ENCODE measurements at regions not wholly inside any gene's neighbourhood (a gene's known extent, or its start where the extent isn't known, plus 50 kb on each side); places are given as distances from the start of the nearest gene placed in this dataset.

- DNase-seq (ENCODE audit: low read depth, low spot score) = no peak
- no peak overlapping the region for H3K4me3 ChIP-seq (ENCODE audit: insufficient read length, low read depth)
- H3K27me3 ChIP-seq (ENCODE audit: insufficient read depth, insufficient read length) = no peaks in the 10 kb centered on the region
- TF ChIP-seq YY1 (IDR thresholded peaks at IDR 0.05; ENCODE audit: insufficient read depth, insufficient read length) = no peak
- no peak for TF ChIP-seq ZNF274 (IDR thresholded peaks at IDR 0.05; ENCODE audit: low read depth, low read length)
- TF ChIP-seq SUZ12 (IDR thresholded peaks at IDR 0.05; ENCODE audit: extremely low read depth, insufficient read depth, insufficient read length) = no peak
- no peaks in the 10 kb centered on the region for H3K36me3 ChIP-seq (ENCODE audit: insufficient read depth, insufficient read length, low read length)
- H3K9ac ChIP-seq (ENCODE audit: insufficient read length, low read depth) = no peak overlapping the region
- no peaks in the 10 kb centered on the region for H3K4me1 ChIP-seq (ENCODE audit: insufficient read depth, insufficient read length)
- H3K9me3 ChIP-seq (ENCODE audit: insufficient read depth, low read length) = no peaks in the 10 kb centered on the region
These were observed 889.3 kb upstream of the CELF2 start for GRCh38 chr10:10128387-10128786.

- Histone ChIP-seq H3K4me1 (ENCODE audit: insufficient read depth, insufficient read length) (no peaks in the 10 kb centered on the region), H3K27me3 (ENCODE audit: insufficient read depth, insufficient read length) (no peaks in the 10 kb centered on the region), H3K9me3 (ENCODE audit: insufficient read depth, low read length) (no peaks in the 10 kb centered on the region), H3K4me3 (ENCODE audit: insufficient read length, low read depth) (no peak overlapping the region), H3K9ac (ENCODE audit: insufficient read length, low read depth) (no peak overlapping the region), H3K36me3 (ENCODE audit: insufficient read depth, insufficient read length, low read length) (no peaks in the 10 kb centered on the region)
- no peak for TF ChIP-seq YY1 (IDR thresholded peaks at IDR 0.05; ENCODE audit: insufficient read depth, insufficient read length)
- no peak for TF ChIP-seq ZNF274 (IDR thresholded peaks at IDR 0.05; ENCODE audit: low read depth, low read length)
- TF ChIP-seq SUZ12 (IDR thresholded peaks at IDR 0.05; ENCODE audit: extremely low read depth, insufficient read depth, insufficient read length) = no peak
- DNase-seq (ENCODE audit: low read depth, low spot score) = no peak
These were observed 887.0 kb upstream of the CELF2 start for GRCh38 chr10:10130686-10131085.

GRCh38 chr10:10132009-10132408 lies 885.7 kb upstream of the CELF2 start:
- TF ChIP-seq ZNF274 (IDR thresholded peaks at IDR 0.05; ENCODE audit: low read depth, low read length) (no peak), YY1 (IDR thresholded peaks at IDR 0.05; ENCODE audit: insufficient read depth, insufficient read length) (no peak), SUZ12 (IDR thresholded peaks at IDR 0.05; ENCODE audit: extremely low read depth, insufficient read depth, insufficient read length) (no peak)
- DNase-seq (ENCODE audit: low read depth, low spot score) = no peak
- no peaks in the 10 kb centered on the region for H3K36me3 ChIP-seq (ENCODE audit: insufficient read depth, insufficient read length, low read length)
- no peaks in the 10 kb centered on the region for H3K27me3 ChIP-seq (ENCODE audit: insufficient read depth, insufficient read length)
- H3K9ac ChIP-seq (ENCODE audit: insufficient read length, low read depth) = no peak overlapping the region
- H3K4me1 ChIP-seq (ENCODE audit: insufficient read depth, insufficient read length) = no peaks in the 10 kb centered on the region
- no peak overlapping the region for H3K4me3 ChIP-seq (ENCODE audit: insufficient read length, low read depth)
- no peaks in the 10 kb centered on the region for H3K9me3 ChIP-seq (ENCODE audit: insufficient read depth, low read length)

GRCh38 chr10:10133281-10133680 lies 884.4 kb upstream of the CELF2 start:
- H3K4me3 ChIP-seq (ENCODE audit: insufficient read length, low read depth) = no peak overlapping the region
- H3K36me3 ChIP-seq (ENCODE audit: insufficient read depth, insufficient read length, low read length) = no peaks in the 10 kb centered on the region
- no peaks in the 10 kb centered on the region for H3K27me3 ChIP-seq (ENCODE audit: insufficient read depth, insufficient read length)
- no peak for TF ChIP-seq YY1 (IDR thresholded peaks at IDR 0.05; ENCODE audit: insufficient read depth, insufficient read length)
- no peak for TF ChIP-seq ZNF274 (IDR thresholded peaks at IDR 0.05; ENCODE audit: low read depth, low read length)
- no peak for TF ChIP-seq SUZ12 (IDR thresholded peaks at IDR 0.05; ENCODE audit: extremely low read depth, insufficient read depth, insufficient read length)
- H3K4me1 ChIP-seq (ENCODE audit: insufficient read depth, insufficient read length) = no peaks in the 10 kb centered on the region
- no peak for DNase-seq (ENCODE audit: low read depth, low spot score)
- H3K9me3 ChIP-seq (ENCODE audit: insufficient read depth, low read length) = no peaks in the 10 kb centered on the region
- no peak overlapping the region for H3K9ac ChIP-seq (ENCODE audit: insufficient read length, low read depth)

- Histone ChIP-seq H3K9ac (ENCODE audit: insufficient read length, low read depth) (no peak overlapping the region), H3K36me3 (ENCODE audit: insufficient read depth, insufficient read length, low read length) (no peaks in the 10 kb centered on the region), H3K27me3 (ENCODE audit: insufficient read depth, insufficient read length) (no peaks in the 10 kb centered on the region), H3K9me3 (ENCODE audit: insufficient read depth, low read length) (no peaks in the 10 kb centered on the region), H3K4me3 (ENCODE audit: insufficient read length, low read depth) (no peak overlapping the region), H3K4me1 (ENCODE audit: insufficient read depth, insufficient read length) (no peaks in the 10 kb centered on the region)
- TF ChIP-seq ZNF274 (IDR thresholded peaks at IDR 0.05; ENCODE audit: low read depth, low read length) (no peak), SUZ12 (IDR thresholded peaks at IDR 0.05; ENCODE audit: extremely low read depth, insufficient read depth, insufficient read length) (no peak), YY1 (IDR thresholded peaks at IDR 0.05; ENCODE audit: insufficient read depth, insufficient read length) (no peak)
- no peak for DNase-seq (ENCODE audit: low read depth, low spot score)
These were observed 879.0 kb upstream of the CELF2 start for GRCh38 chr10:10138685-10139084.

GRCh38 chr10:10141782-10142382 lies 875.8 kb upstream of the CELF2 start:
- H3K9ac ChIP-seq (ENCODE audit: insufficient read length, low read depth) = no peak overlapping the region
- TF ChIP-seq YY1 (IDR thresholded peaks at IDR 0.05; ENCODE audit: insufficient read depth, insufficient read length) = no peak
- H3K4me1 ChIP-seq (ENCODE audit: insufficient read depth, insufficient read length) = no peaks in the 10 kb centered on the region
- H3K4me3 ChIP-seq (ENCODE audit: insufficient read length, low read depth) = no peak overlapping the region
- DNase-seq (ENCODE audit: low read depth, low spot score) = no peak
- H3K36me3 ChIP-seq (ENCODE audit: insufficient read depth, insufficient read length, low read length) = no peaks in the 10 kb centered on the region
- H3K9me3 ChIP-seq (ENCODE audit: insufficient read depth, low read length) = no peaks in the 10 kb centered on the region
- H3K27me3 ChIP-seq (ENCODE audit: insufficient read depth, insufficient read length) = no peaks in the 10 kb centered on the region

- Histone ChIP-seq H3K27me3 (ENCODE audit: insufficient read depth, insufficient read length) (no peaks in the 10 kb centered on the region), H3K9me3 (ENCODE audit: insufficient read depth, low read length) (no peaks in the 10 kb centered on the region), H3K9ac (ENCODE audit: insufficient read length, low read depth) (no peak overlapping the region), H3K4me1 (ENCODE audit: insufficient read depth, insufficient read length) (no peaks in the 10 kb centered on the region), H3K4me3 (ENCODE audit: insufficient read length, low read depth) (no peak overlapping the region), H3K36me3 (ENCODE audit: insufficient read depth, insufficient read length, low read length) (no peaks in the 10 kb centered on the region)
- no peak for DNase-seq (ENCODE audit: low read depth, low spot score)
- no peak for TF ChIP-seq YY1 (IDR thresholded peaks at IDR 0.05; ENCODE audit: insufficient read depth, insufficient read length)
- no peak for TF ChIP-seq SUZ12 (IDR thresholded peaks at IDR 0.05; ENCODE audit: extremely low read depth, insufficient read depth, insufficient read length)
- TF ChIP-seq ZNF274 (IDR thresholded peaks at IDR 0.05; ENCODE audit: low read depth, low read length) = no peak
These were observed 871.1 kb upstream of the CELF2 start for GRCh38 chr10:10146604-10147003.
